ENCODE measurements at regions not wholly inside any gene's neighbourhood (a gene's known extent, or its start where the extent isn't known, plus 50 kb on each side); places are given as distances from the start of the nearest gene placed in this dataset.

- DNase-seq (no peak), ATAC-seq (ENCODE audit: low read depth) (no peak)
- H3K27me3 ChIP-seq (replicated peaks in 1 of 4; ENCODE audit: control extremely low read depth in 1 of 4, control insufficient read depth in 3 of 4, insufficient read depth in 4 of 4, low read length in 3 of 4): no peaks in the 10 kb centered on the region
- no peak overlapping the region for H3K27ac ChIP-seq (ENCODE audit: low read length in 2 of 2)
- H2AFZ ChIP-seq (ENCODE audit: insufficient read depth, low read depth, low read length, poor library complexity, severe bottlenecking): no peak overlapping the region
- intact Hi-C loops (cut with micrococcal nuclease): no loop called here
- no peaks in the 10 kb centered on the region for H3K4me1 Mint-ChIP-seq
- H3K4me1 ChIP-seq (ENCODE audit: control insufficient read depth in 2 of 2, insufficient read depth in 2 of 2, low read length in 2 of 2): no peaks in the 10 kb centered on the region
- H3K4me2 ChIP-seq (replicated peaks; ENCODE audit: low read depth, low read length, poor library complexity, severe bottlenecking): no peak overlapping the region
- no peak overlapping the region for H3K4me3 ChIP-seq (ENCODE audit: control extremely low read depth in 1 of 5, extremely low read depth in 1 of 5, insufficient read depth in 1 of 5, low read depth in 2 of 5, low read length in 4 of 5)
- ChIA-PET POLR2A (no interaction called here), CTCF (interaction anchor here (2.4 kb wide), 1 partner anchor 127 kb away, joined by 7 read pairs; no protein-coding TSS in a partner anchor)
- no CpG with 5 or more reads among the region's 2 CpGs for WGBS (ENCODE audit: insufficient coverage)
- H3K79me2 ChIP-seq (ENCODE audit: control insufficient read depth, insufficient read depth, low read length): no peaks in the 10 kb centered on the region
- TF ChIP-seq CTCF (IDR thresholded peaks at IDR 0.05) (no peak), EZH2 (IDR thresholded peaks at IDR 0.05; ENCODE audit: borderline replicate concordance, insufficient read depth, low read depth, low read length, poor library complexity, severe bottlenecking) (no peak)
- H3K9ac ChIP-seq (ENCODE audit: low read length): no peak overlapping the region
- no peaks in the 10 kb centered on the region for H3K27me3 Mint-ChIP-seq
- no peak overlapping the region for H3K4me3 Mint-ChIP-seq
- no peak overlapping the region for H3K27ac Mint-ChIP-seq
- no peaks in the 10 kb centered on the region for H3K9me3 ChIP-seq (ENCODE audit: control extremely low read depth in 1 of 3, control insufficient read depth in 2 of 3, insufficient read depth in 1 of 3, low read length in 2 of 3)
- H3K36me3 ChIP-seq (replicated peaks in 1 of 2; ENCODE audit: control extremely low read depth in 1 of 2, control insufficient read depth in 1 of 2, extremely low read depth in 1 of 2, insufficient read depth in 2 of 2, low read length in 1 of 2): no peaks in the 10 kb centered on the region
- H3K9me3 Mint-ChIP-seq (ENCODE audit: insufficient read depth): no peaks in the 10 kb centered on the region
- no peaks in the 10 kb centered on the region for H4K20me1 ChIP-seq (ENCODE audit: control insufficient read depth, insufficient read depth, low read length, poor library complexity, severe bottlenecking)
Measured at GRCh38 chr10:91124016-91124415, 96.4 kb upstream of the PCGF5 start.

DNA sequence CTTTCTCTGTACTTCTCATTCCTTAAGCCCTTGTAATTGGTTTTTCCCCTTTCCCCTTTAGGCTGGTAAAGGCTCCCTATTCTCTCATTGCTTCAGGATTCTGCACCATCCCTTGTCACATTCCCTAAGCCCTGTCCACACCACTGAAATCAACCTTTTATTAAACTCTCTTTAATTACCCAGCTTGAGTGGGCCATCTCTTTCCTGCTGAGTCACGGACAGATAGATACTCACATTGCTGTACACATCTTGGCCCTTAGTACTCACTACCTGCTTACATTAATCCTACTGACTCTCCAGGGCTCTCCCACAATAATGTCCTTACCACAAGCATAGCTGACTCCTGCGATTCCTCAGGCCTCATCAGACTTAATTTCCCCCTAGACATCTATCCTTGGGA lies 94.0 kb upstream of the PCGF5 start:
- CTCF ChIA-PET: no interaction called here
- no peaks in the 10 kb centered on the region for H4K20me1 ChIP-seq (ENCODE audit: control insufficient read depth, insufficient read depth, low read length, poor library complexity, severe bottlenecking)
- H3K4me3 ChIP-seq (ENCODE audit: control extremely low read depth in 1 of 5, extremely low read depth in 1 of 5, insufficient read depth in 1 of 5, low read depth in 2 of 5, low read length in 4 of 5): no peak overlapping the region
- WGBS (ENCODE audit: insufficient coverage): 81% methylated on average over 2 of the region's 2 CpGs
- no peak overlapping the region for H3K9ac ChIP-seq (ENCODE audit: low read length)
- no peak overlapping the region for H3K27ac ChIP-seq (ENCODE audit: low read length in 2 of 2)
- no peaks in the 10 kb centered on the region for H3K79me2 ChIP-seq (ENCODE audit: control insufficient read depth, insufficient read depth, low read length)
- intact Hi-C loops (cut with micrococcal nuclease): no loop called here
- no peaks in the 10 kb centered on the region for H3K9me3 Mint-ChIP-seq (ENCODE audit: insufficient read depth)
- H2AFZ ChIP-seq (ENCODE audit: insufficient read depth, low read depth, low read length, poor library complexity, severe bottlenecking): no peak overlapping the region
- H3K27me3 Mint-ChIP-seq: no peaks in the 10 kb centered on the region
- H3K27me3 ChIP-seq (replicated peaks in 1 of 4; ENCODE audit: control extremely low read depth in 1 of 4, control insufficient read depth in 3 of 4, insufficient read depth in 4 of 4, low read length in 3 of 4): no peaks in the 10 kb centered on the region
- no peak overlapping the region for H3K4me3 Mint-ChIP-seq
- H3K36me3 ChIP-seq (replicated peaks in 1 of 2; ENCODE audit: control extremely low read depth in 1 of 2, control insufficient read depth in 1 of 2, extremely low read depth in 1 of 2, insufficient read depth in 2 of 2, low read length in 1 of 2): no peaks in the 10 kb centered on the region
- ATAC-seq (ENCODE audit: low read depth): no peak
- H3K4me1 ChIP-seq (ENCODE audit: control insufficient read depth in 2 of 2, insufficient read depth in 2 of 2, low read length in 2 of 2): no peaks in the 10 kb centered on the region
- no peak overlapping the region for H3K4me2 ChIP-seq (replicated peaks; ENCODE audit: low read depth, low read length, poor library complexity, severe bottlenecking)
- H3K4me1 Mint-ChIP-seq: no peaks in the 10 kb centered on the region
- TF ChIP-seq CTCF (IDR thresholded peaks at IDR 0.05) (no peak), EZH2 (IDR thresholded peaks at IDR 0.05; ENCODE audit: borderline replicate concordance, insufficient read depth, low read depth, low read length, poor library complexity, severe bottlenecking) (no peak)
- DNase-seq: no peak
- POLR2A ChIA-PET: no interaction called here
- H3K9me3 ChIP-seq (ENCODE audit: control extremely low read depth in 1 of 3, control insufficient read depth in 2 of 3, insufficient read depth in 1 of 3, low read length in 2 of 3): no peaks in the 10 kb centered on the region
- H3K27ac Mint-ChIP-seq: no peak overlapping the region

Data from B cell (primary cell).